K562 (cell line): ENCODE measurements at regions not wholly inside any gene's neighbourhood (a gene's known extent, or its start where the extent isn't known, plus 50 kb on each side); places are given as distances from the start of the nearest gene placed in this dataset.

ENCODE experiments used
- BRF1 ChIP-seq: IDR thresholded peaks from 3 replicates; pipeline ENCODE4 v1.6.1; 2011; ENCODE audit warnings: borderline replicate concordance, mild to moderate bottlenecking; ENCODE audit not compliant: insufficient read length; ENCODE audit errors: extremely low read depth
- SMC3 ChIP-seq: conservative IDR thresholded peaks from 2 replicates; pipeline ENCODE4 v1.6.1; 2011; ENCODE audit warnings: low read depth, low read length, improper control_type of control experiment; ENCODE audit not compliant: insufficient read depth

- TF ChIP-seq SMC3, result no peak
- TF ChIP-seq BRF1, result no peak
Observed at GRCh38 chr2:19580264-19580663, 221.8 kb upstream of the OSR1 start.
